Testis (tissue), 2 donors: ENCODE measurements at regions not wholly inside any gene's neighbourhood (a gene's known extent, or its start where the extent isn't known, plus 50 kb on each side); places are given as distances from the start of the nearest gene placed in this dataset.

Experiments used
- POLR2A ChIP-seq: fragments of 450-650 bp; IDR thresholded peaks from one replicate; pipeline ENCODE4 v1.6.1; 2017; ENCODE audit warnings: antibody characterized with exemption, mild to moderate bottlenecking, moderate library complexity
- TF ChIP-seq, protein P1 (sequence below), 3 experiments: fragments of 450-650 bp in 2 of 3; fragments of 200-600 bp in 1 of 3; sonication (generic) in 1 of 3; IDR thresholded peaks; one replicate each; pipeline ENCODE4 v1.5.1; 2016 to 2019; ENCODE audit warnings: antibody characterized with exemption in 3 of 3, mild to moderate bottlenecking in 2 of 3, moderate library complexity in 1 of 3

GRCh38 chr20:53725575-53725970 lies 131.9 kb upstream of the ZNF217 start:
- TF ChIP-seq POLR2A = no peak
- TF ChIP-seq, protein P1, sequence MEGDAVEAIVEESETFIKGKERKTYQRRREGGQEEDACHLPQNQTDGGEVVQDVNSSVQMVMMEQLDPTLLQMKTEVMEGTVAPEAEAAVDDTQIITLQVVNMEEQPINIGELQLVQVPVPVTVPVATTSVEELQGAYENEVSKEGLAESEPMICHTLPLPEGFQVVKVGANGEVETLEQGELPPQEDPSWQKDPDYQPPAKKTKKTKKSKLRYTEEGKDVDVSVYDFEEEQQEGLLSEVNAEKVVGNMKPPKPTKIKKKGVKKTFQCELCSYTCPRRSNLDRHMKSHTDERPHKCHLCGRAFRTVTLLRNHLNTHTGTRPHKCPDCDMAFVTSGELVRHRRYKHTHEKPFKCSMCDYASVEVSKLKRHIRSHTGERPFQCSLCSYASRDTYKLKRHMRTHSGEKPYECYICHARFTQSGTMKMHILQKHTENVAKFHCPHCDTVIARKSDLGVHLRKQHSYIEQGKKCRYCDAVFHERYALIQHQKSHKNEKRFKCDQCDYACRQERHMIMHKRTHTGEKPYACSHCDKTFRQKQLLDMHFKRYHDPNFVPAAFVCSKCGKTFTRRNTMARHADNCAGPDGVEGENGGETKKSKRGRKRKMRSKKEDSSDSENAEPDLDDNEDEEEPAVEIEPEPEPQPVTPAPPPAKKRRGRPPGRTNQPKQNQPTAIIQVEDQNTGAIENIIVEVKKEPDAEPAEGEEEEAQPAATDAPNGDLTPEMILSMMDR (IDR thresholded peaks at IDR 0.05) = no peak
